Hepatic stellate cell (primary cell): ENCODE measurements at regions not wholly inside any gene's neighbourhood (a gene's known extent, or its start where the extent isn't known, plus 50 kb on each side); places are given as distances from the start of the nearest gene placed in this dataset.

Experiments
- DNase-seq: peaks from one replicate; pipeline ENCODE4 v3.0.0; 2011; ENCODE audit warnings: low spot score

DNA sequence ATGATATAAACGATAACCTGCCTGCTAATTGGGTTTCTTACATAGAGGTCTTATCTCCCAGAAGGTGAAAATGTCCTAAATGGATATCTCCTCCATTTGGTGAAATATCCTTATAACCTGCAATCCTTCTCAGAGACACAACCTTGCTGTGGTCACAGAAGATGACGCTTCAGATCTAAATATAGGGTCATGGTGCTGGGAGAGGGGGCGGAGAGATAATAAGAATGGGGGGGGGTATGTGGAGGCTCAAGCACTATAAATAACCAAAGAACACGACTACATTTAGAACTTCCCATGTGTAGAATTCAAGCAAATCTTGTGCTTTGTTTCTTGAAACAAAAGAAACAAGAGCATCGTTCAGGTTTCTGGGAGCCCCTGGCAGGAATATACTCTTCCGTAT is 260.6 kb upstream of the ESRRG start:
- no peak for DNase-seq

GRCh38 chr1:216961516-216961915 is 238.3 kb upstream of the ESRRG start:
- DNase-seq: no peak

GRCh38 chr1:216960716-216961115 is 237.5 kb upstream of the ESRRG start:
- DNase-seq: no peak

GRCh38 chr1:216958569-216958968 is 235.3 kb upstream of the ESRRG start:
- no peak for DNase-seq

DNA sequence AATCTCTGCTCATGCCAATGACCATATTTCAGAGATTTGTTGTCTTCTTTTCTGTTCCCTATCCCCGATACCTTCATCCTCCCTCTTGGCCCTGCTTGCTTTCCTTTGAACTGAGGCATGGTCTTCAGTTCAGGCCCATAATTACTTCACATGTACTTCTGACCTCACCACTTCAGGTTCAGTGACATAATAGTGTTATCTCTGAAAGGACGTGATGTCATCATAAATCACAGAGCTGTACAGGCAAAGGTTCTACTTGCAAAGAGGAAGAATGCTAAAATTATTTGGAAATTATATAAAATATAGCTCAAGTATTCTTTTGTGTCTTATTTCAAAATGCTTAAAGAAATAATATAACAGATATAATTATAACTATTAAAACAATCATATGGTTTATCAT is 230.3 kb upstream of the ESRRG start:
- no peak for DNase-seq

GRCh38 chr1:216952864-216953263 is 229.6 kb upstream of the ESRRG start:
- no peak for DNase-seq

GRCh38 chr1:216945538-216946080 is 222.4 kb upstream of the ESRRG start:
- DNase-seq: no peak

GRCh38 chr1:216944864-216945510 is 221.8 kb upstream of the ESRRG start:
- no peak for DNase-seq

DNA sequence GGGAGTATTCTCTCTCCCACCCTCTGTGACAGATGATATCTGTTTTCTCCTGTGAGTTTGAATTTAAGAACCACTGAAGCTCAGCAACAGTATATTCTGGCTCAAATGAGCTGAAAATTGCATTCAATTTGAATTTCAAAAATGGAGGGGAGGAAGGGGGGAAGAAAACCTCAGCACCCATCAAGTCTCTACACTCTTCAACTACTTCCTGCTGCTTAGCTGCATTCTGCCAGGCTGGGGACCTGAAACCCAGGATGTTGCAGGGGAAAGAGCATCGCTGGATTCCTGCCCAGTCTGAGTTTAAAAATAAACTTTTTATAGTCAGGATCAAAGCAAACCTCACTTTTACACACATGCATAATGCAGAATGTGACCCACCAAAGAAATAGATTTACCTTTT is 214.3 kb upstream of the ESRRG start:
- no peak for DNase-seq

- no peak for DNase-seq
Measured at GRCh38 chr1:216936779-216937178, 213.6 kb upstream of the ESRRG start.

GRCh38 chr1:216935901-216936300 is 212.7 kb upstream of the ESRRG start:
- DNase-seq: no peak

DNA sequence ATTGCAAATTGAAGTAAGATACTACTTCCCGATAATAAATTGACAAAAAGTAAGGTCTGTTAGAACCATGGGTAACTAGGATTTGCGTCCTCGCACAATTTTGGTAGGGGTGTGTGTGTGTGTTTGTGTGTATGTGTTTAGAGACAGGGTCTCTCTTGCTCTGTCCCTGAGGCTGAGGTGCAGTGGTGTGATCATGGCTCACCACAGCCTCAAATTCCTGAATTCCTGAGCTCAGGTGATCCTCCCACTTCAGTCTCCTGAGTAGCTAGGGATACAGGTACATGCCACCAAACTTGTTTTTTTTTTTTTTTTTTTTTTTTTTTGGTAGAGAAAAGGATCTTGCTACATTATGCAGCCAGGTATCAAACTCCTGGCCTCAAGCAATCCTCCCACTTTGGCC is 209.2 kb upstream of the ESRRG start:
- DNase-seq: no peak

GRCh38 chr1:216929870-216930582 is 206.8 kb upstream of the ESRRG start:
- DNase-seq: no peak

- no peak for DNase-seq
Measured at GRCh38 chr1:216927633-216928032, 204.4 kb upstream of the ESRRG start.

GRCh38 chr1:216926720-216927510 is 203.7 kb upstream of the ESRRG start:
- no peak for DNase-seq

DNA sequence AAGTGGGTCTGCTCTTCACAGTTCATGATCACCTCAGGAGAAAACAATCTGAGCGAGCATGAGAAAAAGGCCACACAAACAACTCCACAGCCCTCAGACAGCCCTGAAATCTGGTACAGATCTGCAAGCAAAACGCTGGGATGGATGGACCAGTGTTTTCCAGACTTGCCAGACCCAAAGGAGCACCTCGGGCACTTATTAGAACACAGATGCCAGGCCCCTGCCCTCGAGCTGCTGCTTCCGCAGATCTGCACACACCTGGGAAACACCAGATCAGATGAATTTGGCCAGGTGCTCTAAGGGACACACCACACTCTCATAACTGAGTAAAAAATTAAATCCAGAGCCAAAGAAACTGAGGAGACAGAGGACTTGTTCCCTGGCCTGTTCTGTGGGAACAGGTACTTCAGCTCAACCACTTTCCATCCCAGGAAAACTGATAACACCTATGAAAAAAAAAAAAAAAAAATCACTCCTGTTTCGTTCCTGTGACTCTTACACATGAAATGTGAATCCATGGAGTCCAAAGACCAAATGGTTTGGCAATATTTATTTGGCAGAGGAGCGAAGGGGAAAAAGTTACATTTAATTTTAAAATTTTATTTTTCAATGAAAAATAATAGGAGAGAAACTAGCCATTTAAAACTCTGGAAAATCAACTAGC is 202.9 kb upstream of the ESRRG start:
- no peak for DNase-seq

GRCh38 chr1:216924732-216925131 is 201.5 kb upstream of the ESRRG start:
- no peak for DNase-seq

- DNase-seq: no peak
Measured at GRCh38 chr1:216923601-216924000, 200.4 kb upstream of the ESRRG start.

DNA sequence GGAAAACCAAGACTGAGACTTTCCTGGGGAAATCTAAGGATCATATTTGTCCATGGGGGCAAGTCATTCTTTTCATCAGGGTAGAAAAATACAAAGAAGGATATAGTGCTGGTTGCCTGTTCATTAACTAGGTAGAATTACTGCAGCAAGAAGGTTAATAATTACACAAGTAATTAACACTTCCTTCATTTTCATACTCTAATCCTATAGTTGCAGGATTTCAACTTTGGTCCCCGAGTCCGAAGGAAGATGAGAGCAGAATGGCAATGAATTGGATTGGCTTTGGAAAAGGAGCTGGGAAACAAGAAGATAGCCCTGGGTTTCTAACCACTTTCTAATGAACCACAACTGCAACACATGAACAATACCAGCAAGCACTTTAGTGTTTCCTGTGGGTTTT is 199.2 kb upstream of the ESRRG start:
- DNase-seq: no peak

GRCh38 chr1:216921866-216922265 is 198.6 kb upstream of the ESRRG start:
- DNase-seq: no peak

- DNase-seq: no peak
Measured at GRCh38 chr1:216919060-216919970, 196.1 kb upstream of the ESRRG start.
